ENCODE measurements at regions not wholly inside any gene's neighbourhood (a gene's known extent, or its start where the extent isn't known, plus 50 kb on each side); places are given as distances from the start of the nearest gene placed in this dataset.
A peak's percentile ranks its signal among the peaks of the same experiment; 100 is the strongest.
"Not testable (repeated sequence)": the region's sequence is repeated elsewhere in the genome, so short reads cannot be mapped to it uniquely, and the experiment has no call there.

- intact Hi-C loops (cut with DNase I) = no loop called here
- ATAC-seq (ENCODE audit: low FRiP score) (no peak), DNase-seq (no peak)
- WGBS, 2 donors = 0 to 3% methylated on average over 1 of the region's 1 CpG
- Histone ChIP-seq H3K4me3 (ENCODE audit: low read length in 2 of 2) (no peak overlapping the region), H3K4me1 (ENCODE audit: control insufficient read depth in 1 of 2, insufficient read depth in 2 of 2, low read length in 2 of 2) (peaks cover 0 to 3% of the 10 kb centered on the region in 2 donors), H3K27me3 (ENCODE audit: control insufficient read depth in 1 of 2, insufficient read depth in 2 of 2, low read length in 1 of 2) (no peaks in the 10 kb centered on the region), H3K36me3 (ENCODE audit: control insufficient read depth in 1 of 2, insufficient read depth in 2 of 2, low read length in 1 of 2) (no peaks in the 10 kb centered on the region), H3K9me3 (ENCODE audit: control insufficient read depth, low read length) (no peaks in the 10 kb centered on the region), H3K27ac (ENCODE audit: low read depth in 1 of 2, low read length in 2 of 2) (no peak overlapping the region)
These were observed 411.3 kb downstream of the KIF20B start for GRCh38 chr10:90112681-90113080.

- intact Hi-C loops (cut with DNase I); ATAC-seq (ENCODE audit: low FRiP score); H3K9me3 ChIP-seq (ENCODE audit: control insufficient read depth, low read length); H3K27ac ChIP-seq (ENCODE audit: low read depth in 1 of 2, low read length in 2 of 2); H3K4me3 ChIP-seq (ENCODE audit: low read length in 2 of 2); H3K4me1 ChIP-seq (ENCODE audit: control insufficient read depth in 1 of 2, insufficient read depth in 2 of 2, low read length in 2 of 2); H3K36me3 ChIP-seq (ENCODE audit: control insufficient read depth in 1 of 2, insufficient read depth in 2 of 2, low read length in 1 of 2); H3K27me3 ChIP-seq (ENCODE audit: control insufficient read depth in 1 of 2, insufficient read depth in 2 of 2, low read length in 1 of 2): not testable (repeated sequence)
- WGBS, 2 donors = 91 to 93% methylated on average over 6 of the region's 6 CpGs
- DNase-seq = peak in 1 of 2 donors; percentile 52
These were observed 417.2 kb downstream of the KIF20B start for GRCh38 chr10:90118567-90118966.

- ATAC-seq (ENCODE audit: low FRiP score); intact Hi-C loops (cut with DNase I); H3K4me1 ChIP-seq (ENCODE audit: control insufficient read depth in 1 of 2, insufficient read depth in 2 of 2, low read length in 2 of 2); H3K27ac ChIP-seq (ENCODE audit: low read depth in 1 of 2, low read length in 2 of 2); H3K27me3 ChIP-seq (ENCODE audit: control insufficient read depth in 1 of 2, insufficient read depth in 2 of 2, low read length in 1 of 2); H3K9me3 ChIP-seq (ENCODE audit: control insufficient read depth, low read length); H3K4me3 ChIP-seq (ENCODE audit: low read length in 2 of 2); H3K36me3 ChIP-seq (ENCODE audit: control insufficient read depth in 1 of 2, insufficient read depth in 2 of 2, low read length in 1 of 2): not testable (repeated sequence)
- peak in 1 of 2 donors; percentile 54 for DNase-seq
- 94 to 97% methylated on average over 21 of the region's 21 CpGs for WGBS, 2 donors
These were observed 418.4 kb downstream of the KIF20B start for GRCh38 chr10:90119631-90120280.

GRCh38 chr10:90125456-90126255, 424.3 kb downstream of the KIF20B start:
- DNase-seq (no peak), ATAC-seq (ENCODE audit: low FRiP score) (no peak)
- H3K27me3 ChIP-seq (ENCODE audit: control insufficient read depth in 1 of 2, insufficient read depth in 2 of 2, low read length in 1 of 2) = no peaks in the 10 kb centered on the region
- 19 to 23% methylated on average over 7 of the region's 7 CpGs for WGBS, 2 donors
- no peaks in the 10 kb centered on the region for H3K9me3 ChIP-seq (ENCODE audit: control insufficient read depth, low read length)
- peaks cover 5 to 7% of the 10 kb centered on the region in 2 donors for H3K4me1 ChIP-seq (ENCODE audit: control insufficient read depth in 1 of 2, insufficient read depth in 2 of 2, low read length in 2 of 2)
- no peak overlapping the region for H3K4me3 ChIP-seq (ENCODE audit: low read length in 2 of 2)
- H3K27ac ChIP-seq (ENCODE audit: low read depth in 1 of 2, low read length in 2 of 2) = no peak overlapping the region
- intact Hi-C loops (cut with DNase I) = no loop called here
- H3K36me3 ChIP-seq (ENCODE audit: control insufficient read depth in 1 of 2, insufficient read depth in 2 of 2, low read length in 1 of 2) = no peaks in the 10 kb centered on the region

GRCh38 chr10:90126256-90126595, 424.8 kb downstream of the KIF20B start:
- Histone ChIP-seq H3K36me3 (ENCODE audit: control insufficient read depth in 1 of 2, insufficient read depth in 2 of 2, low read length in 1 of 2) (no peaks in the 10 kb centered on the region), H3K27ac (ENCODE audit: low read depth in 1 of 2, low read length in 2 of 2) (no peak overlapping the region), H3K9me3 (ENCODE audit: control insufficient read depth, low read length) (no peaks in the 10 kb centered on the region), H3K27me3 (ENCODE audit: control insufficient read depth in 1 of 2, insufficient read depth in 2 of 2, low read length in 1 of 2) (no peaks in the 10 kb centered on the region), H3K4me3 (ENCODE audit: low read length in 2 of 2) (no peak overlapping the region), H3K4me1 (ENCODE audit: control insufficient read depth in 1 of 2, insufficient read depth in 2 of 2, low read length in 2 of 2) (peaks cover 5 to 7% of the 10 kb centered on the region in 2 donors)
- DNase-seq (no peak), ATAC-seq (ENCODE audit: low FRiP score) (no peak)
- 7% methylated on average over 1 of the region's 1 CpG for WGBS, 2 donors
- intact Hi-C loops (cut with DNase I) = no loop called here

- intact Hi-C loops (cut with DNase I) = no loop called here
- Histone ChIP-seq H3K27ac (ENCODE audit: low read depth in 1 of 2, low read length in 2 of 2) (no peak overlapping the region), H3K36me3 (ENCODE audit: control insufficient read depth in 1 of 2, insufficient read depth in 2 of 2, low read length in 1 of 2) (no peaks in the 10 kb centered on the region), H3K9me3 (ENCODE audit: control insufficient read depth, low read length) (no peaks in the 10 kb centered on the region), H3K27me3 (ENCODE audit: control insufficient read depth in 1 of 2, insufficient read depth in 2 of 2, low read length in 1 of 2) (no peaks in the 10 kb centered on the region), H3K4me3 (ENCODE audit: low read length in 2 of 2) (no peak overlapping the region), H3K4me1 (ENCODE audit: control insufficient read depth in 1 of 2, insufficient read depth in 2 of 2, low read length in 2 of 2) (peaks cover 3 to 5% of the 10 kb centered on the region in 2 donors)
- DNase-seq (no peak), ATAC-seq (ENCODE audit: low FRiP score) (no peak)
- 90 to 95% methylated on average over 2 of the region's 2 CpGs for WGBS, 2 donors
These were observed 429.1 kb downstream of the KIF20B start for GRCh38 chr10:90130321-90131086.

GRCh38 chr10:90133606-90134005, 432.2 kb downstream of the KIF20B start:
- peaks cover 5% of the 10 kb centered on the region for H3K9me3 ChIP-seq (ENCODE audit: control insufficient read depth, low read length)
- H3K36me3 ChIP-seq (ENCODE audit: control insufficient read depth in 1 of 2, insufficient read depth in 2 of 2, low read length in 1 of 2) = peaks cover 0 to 2% of the 10 kb centered on the region in 2 donors
- DNase-seq (no peak), ATAC-seq (ENCODE audit: low FRiP score) (no peak)
- no peaks in the 10 kb centered on the region for H3K4me1 ChIP-seq (ENCODE audit: control insufficient read depth in 1 of 2, insufficient read depth in 2 of 2, low read length in 2 of 2)
- no peaks in the 10 kb centered on the region for H3K27me3 ChIP-seq (ENCODE audit: control insufficient read depth in 1 of 2, insufficient read depth in 2 of 2, low read length in 1 of 2)
- no peak overlapping the region for H3K4me3 ChIP-seq (ENCODE audit: low read length in 2 of 2)
- intact Hi-C loops (cut with DNase I) = no loop called here
- no peak overlapping the region for H3K27ac ChIP-seq (ENCODE audit: low read depth in 1 of 2, low read length in 2 of 2)
- WGBS, 2 donors = 66 to 92% methylated on average over 2 of the region's 2 CpGs

- no peaks in the 10 kb centered on the region for H3K27me3 ChIP-seq (ENCODE audit: control insufficient read depth in 1 of 2, insufficient read depth in 2 of 2, low read length in 1 of 2)
- peaks cover 5% of the 10 kb centered on the region for H3K9me3 ChIP-seq (ENCODE audit: control insufficient read depth, low read length)
- no peak for DNase-seq
- H3K4me1 ChIP-seq (ENCODE audit: control insufficient read depth in 1 of 2, insufficient read depth in 2 of 2, low read length in 2 of 2) = no peaks in the 10 kb centered on the region
- no peak overlapping the region for H3K27ac ChIP-seq (ENCODE audit: low read depth in 1 of 2, low read length in 2 of 2)
- peak overlapping the region in 1 of 2 donors; percentile 14 for H3K4me3 ChIP-seq (ENCODE audit: low read length in 2 of 2)
- ATAC-seq (ENCODE audit: low FRiP score) = no peak
- intact Hi-C loops (cut with DNase I) = no loop called here
- peaks cover 0 to 2% of the 10 kb centered on the region in 2 donors for H3K36me3 ChIP-seq (ENCODE audit: control insufficient read depth in 1 of 2, insufficient read depth in 2 of 2, low read length in 1 of 2)
- WGBS, 2 donors = 82 to 88% methylated on average over 8 of the region's 8 CpGs
These were observed 435.4 kb downstream of the KIF20B start for GRCh38 chr10:90136731-90137316.

Data from aorta (tissue), 5 donors.